Aorta (tissue), 5 donors: ENCODE measurements at regions not wholly inside any gene's neighbourhood (a gene's known extent, or its start where the extent isn't known, plus 50 kb on each side); places are given as distances from the start of the nearest gene placed in this dataset.

Experiments
- ATAC-seq: fragments of 200-7000 bp; cut with Tn5 transposase; one replicate; pipeline ENCODE4 v1.9.1; 2022; ENCODE audit warnings: moderate library complexity; ENCODE audit not compliant: low FRiP score
- DNase-seq, 2 donors: peaks; one replicate each; pipeline ENCODE4 v3.0.0-alpha.2; 2020
- H3K27ac ChIP-seq, 2 donors: one replicate each; pipeline ENCODE4 v1.5.1; 2013; ENCODE audit warnings: low read length in 2 of 2, mild to moderate bottlenecking in 2 of 2, moderate library complexity in 2 of 2, control low read depth in 1 of 2, inconsistent platforms in 1 of 2, low read depth in 1 of 2
- H3K27me3 ChIP-seq, 2 donors: one replicate each; pipeline ENCODE4 v1.6.1; 2013; ENCODE audit warnings: control low read depth in 1 of 2, low read length in 1 of 2, mild to moderate bottlenecking in 1 of 2, moderate library complexity in 1 of 2; ENCODE audit not compliant: insufficient read depth in 2 of 2, control insufficient read depth in 1 of 2
- H3K36me3 ChIP-seq, 2 donors: one replicate each; pipeline ENCODE4 v1.6.1; 2013; ENCODE audit warnings: control low read depth in 1 of 2, low read length in 1 of 2, mild to moderate bottlenecking in 1 of 2; ENCODE audit not compliant: insufficient read depth in 2 of 2, control insufficient read depth in 1 of 2
- H3K4me1 ChIP-seq, 2 donors: one replicate each; pipeline ENCODE4 v1.6.1; 2013; ENCODE audit warnings: low read length in 2 of 2, control low read depth in 1 of 2, mild to moderate bottlenecking in 1 of 2, moderate library complexity in 1 of 2; ENCODE audit not compliant: insufficient read depth in 2 of 2, control insufficient read depth in 1 of 2
- H3K4me3 ChIP-seq, 2 donors: one replicate each; pipeline ENCODE4 v1.5.1; 2013; ENCODE audit warnings: low read length in 2 of 2, control low read depth in 1 of 2, mild to moderate bottlenecking in 1 of 2
- H3K9me3 ChIP-seq: one replicate; pipeline ENCODE4 v1.6.1; 2013; ENCODE audit warnings: mild to moderate bottlenecking, low read length; ENCODE audit not compliant: control insufficient read depth
- WGBS, 2 donors: extraction: QIAGEN DNeasy Blood & Tissue Kit; methylation state at CpG; one replicate each; pipeline ENCODE4 v1.1.7; 2013; 5-methylcytosine and 5-hydroxymethylcytosine counted together
- intact Hi-C, 2 donors: fragments of 100-400 bp; cut with DNase I; formaldehyde crosslinking; loops; one replicate each; pipeline versions ENCODE4 v1.14.2 to v1.15.0; 2022
- donor health status: healthy with polysubstance abuse.
- donor health status: Bipolar disorder and iron deficiency.
- donor health status: DM: no; HTN: no; CAD: no.
- donor health status: DM: no; HTN: no; CAD: no.
- donor health status: DM: yes; HTN: yes; CAD: no.

DNA sequence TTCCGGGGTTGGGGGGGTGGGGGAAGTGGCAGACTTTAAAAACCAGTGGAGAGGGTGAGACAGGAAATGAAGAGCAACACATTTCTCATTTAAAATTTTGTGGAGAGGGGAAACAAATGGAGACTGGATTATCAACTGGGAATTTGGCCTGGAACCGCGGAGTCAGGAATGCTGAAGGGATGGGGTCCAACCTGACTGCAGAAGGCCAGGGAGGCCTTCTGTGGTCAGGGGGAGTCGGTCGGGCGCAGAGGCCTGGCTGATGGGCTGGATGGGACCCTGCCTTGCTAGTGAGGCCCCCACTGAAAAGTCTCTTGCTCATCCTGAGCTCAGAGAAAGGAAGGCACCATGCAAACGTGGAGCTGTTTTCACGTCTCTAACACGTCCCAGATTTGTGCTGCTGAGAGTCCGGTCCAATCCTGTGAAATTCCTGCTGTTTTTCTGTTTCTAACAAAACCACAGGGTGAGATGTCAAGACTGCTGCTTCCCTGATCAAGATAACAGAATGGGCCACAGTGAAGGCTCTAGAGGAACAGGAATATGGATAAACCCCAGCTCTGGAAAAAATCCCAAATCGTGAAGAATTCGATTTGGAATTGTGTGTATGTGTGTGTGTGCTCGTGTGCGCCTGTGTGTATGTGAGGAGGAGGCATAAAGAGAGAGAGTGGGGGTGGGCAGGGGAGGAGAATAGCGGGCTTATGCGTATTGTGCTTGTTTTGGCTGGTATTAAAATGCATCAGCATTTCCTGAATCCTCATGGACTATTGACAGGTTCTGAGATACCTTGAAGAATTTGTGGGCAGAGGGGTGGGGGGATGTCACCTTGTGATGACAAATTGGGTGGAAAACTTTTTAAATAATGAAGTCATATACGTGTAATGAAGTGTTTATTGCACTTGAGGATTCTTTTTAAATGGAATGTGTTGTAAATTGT, 117.4 kb downstream of the NGF start:
- ATAC-seq (peak; percentile 17), DNase-seq (no peak)
- intact Hi-C loops: no loop called here
- H3K27me3 ChIP-seq: no peaks in the 10 kb centered on the region
- H3K36me3 ChIP-seq: no peaks in the 10 kb centered on the region
- WGBS, 2 donors: 90 to 91% methylated on average over 17 of the region's 17 CpGs
- no peak overlapping the region for H3K4me3 ChIP-seq
- H3K27ac ChIP-seq: no peak overlapping the region
- H3K9me3 ChIP-seq: no peaks in the 10 kb centered on the region
- no peaks in the 10 kb centered on the region for H3K4me1 ChIP-seq

DNA sequence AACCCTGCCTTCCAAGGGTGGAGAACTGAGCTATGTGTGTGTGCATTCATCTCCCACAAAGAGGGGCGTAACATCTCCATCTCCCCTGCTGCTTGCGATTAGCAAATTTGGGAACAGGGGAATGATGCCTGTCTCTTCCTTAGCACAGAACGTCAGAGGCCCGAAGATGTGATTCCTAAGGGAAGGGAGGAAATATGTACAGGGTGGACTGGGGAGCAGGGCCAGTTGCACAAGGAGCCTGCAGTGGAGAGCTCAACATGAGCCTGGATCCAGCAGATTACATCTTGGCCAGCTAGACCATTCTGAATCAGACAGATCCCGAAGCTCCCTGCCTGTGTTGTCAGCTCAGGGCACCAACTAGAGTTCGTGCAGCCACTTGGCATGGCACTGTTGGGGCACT, 118.1 kb downstream of the NGF start:
- H3K27ac ChIP-seq: no peak overlapping the region
- ATAC-seq (peak; percentile 61), DNase-seq (peak in 1 of 2 donors; percentile 45)
- no peaks in the 10 kb centered on the region for H3K4me1 ChIP-seq
- H3K9me3 ChIP-seq: no peaks in the 10 kb centered on the region
- H3K27me3 ChIP-seq: no peaks in the 10 kb centered on the region
- H3K4me3 ChIP-seq: no peak overlapping the region
- WGBS, 2 donors: 85 to 87% methylated on average over 6 of the region's 6 CpGs
- H3K36me3 ChIP-seq: no peaks in the 10 kb centered on the region
- intact Hi-C loops: no loop called here

DNA sequence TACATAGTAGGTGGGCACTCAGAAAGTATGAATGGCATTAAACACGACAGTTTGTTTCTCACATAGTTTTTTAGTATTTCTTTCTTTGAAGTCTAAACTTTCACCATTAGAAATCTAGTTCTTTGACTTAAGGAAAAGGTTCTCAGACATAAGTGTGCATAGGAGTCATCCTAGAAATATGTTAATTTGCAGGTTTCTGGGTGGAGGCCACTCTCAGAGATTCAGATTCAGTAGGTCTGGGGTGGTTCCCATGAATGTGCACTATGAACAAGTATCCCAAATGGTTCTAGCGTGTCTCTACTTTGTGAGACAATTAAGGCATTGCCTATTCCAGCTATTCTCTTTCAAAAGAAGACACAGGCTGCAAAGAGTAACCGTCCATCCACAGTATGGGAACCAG, 119.3 kb downstream of the NGF start:
- Histone ChIP-seq H3K27me3 (no peaks in the 10 kb centered on the region), H3K4me3 (no peak overlapping the region), H3K27ac (no peak overlapping the region), H3K36me3 (no peaks in the 10 kb centered on the region), H3K4me1 (no peaks in the 10 kb centered on the region), H3K9me3 (no peaks in the 10 kb centered on the region)
- no peak for ATAC-seq
- WGBS, 2 donors: 93 to 96% methylated on average over 3 of the region's 3 CpGs
- intact Hi-C loops: no loop called here
- no peak for DNase-seq

DNA sequence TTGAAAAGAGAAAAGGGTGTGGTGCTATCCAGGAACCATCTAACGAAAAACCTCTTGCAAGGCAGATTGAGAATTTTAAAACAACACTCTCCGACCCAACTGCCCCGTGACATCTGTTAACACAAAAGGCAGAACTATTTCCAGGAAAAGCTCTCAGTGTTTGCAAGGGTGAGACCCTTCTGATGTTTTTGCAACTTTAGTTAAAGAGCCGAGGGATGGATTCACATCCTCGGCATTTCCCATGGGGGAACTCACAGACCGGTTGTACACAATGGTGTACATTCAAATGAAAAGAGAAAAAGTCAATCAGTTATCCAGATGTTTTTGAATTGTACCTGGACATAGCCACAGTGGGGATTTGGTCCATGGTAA, 120.0 kb downstream of the NGF start:
- H3K27me3 ChIP-seq: no peaks in the 10 kb centered on the region
- no peaks in the 10 kb centered on the region for H3K36me3 ChIP-seq
- 93 to 94% methylated on average over 6 of the region's 6 CpGs for WGBS, 2 donors
- ATAC-seq (no peak), DNase-seq (no peak)
- H3K4me1 ChIP-seq: no peaks in the 10 kb centered on the region
- H3K27ac ChIP-seq: no peak overlapping the region
- no peaks in the 10 kb centered on the region for H3K9me3 ChIP-seq
- H3K4me3 ChIP-seq: no peak overlapping the region
- intact Hi-C loops: no loop called here

DNA sequence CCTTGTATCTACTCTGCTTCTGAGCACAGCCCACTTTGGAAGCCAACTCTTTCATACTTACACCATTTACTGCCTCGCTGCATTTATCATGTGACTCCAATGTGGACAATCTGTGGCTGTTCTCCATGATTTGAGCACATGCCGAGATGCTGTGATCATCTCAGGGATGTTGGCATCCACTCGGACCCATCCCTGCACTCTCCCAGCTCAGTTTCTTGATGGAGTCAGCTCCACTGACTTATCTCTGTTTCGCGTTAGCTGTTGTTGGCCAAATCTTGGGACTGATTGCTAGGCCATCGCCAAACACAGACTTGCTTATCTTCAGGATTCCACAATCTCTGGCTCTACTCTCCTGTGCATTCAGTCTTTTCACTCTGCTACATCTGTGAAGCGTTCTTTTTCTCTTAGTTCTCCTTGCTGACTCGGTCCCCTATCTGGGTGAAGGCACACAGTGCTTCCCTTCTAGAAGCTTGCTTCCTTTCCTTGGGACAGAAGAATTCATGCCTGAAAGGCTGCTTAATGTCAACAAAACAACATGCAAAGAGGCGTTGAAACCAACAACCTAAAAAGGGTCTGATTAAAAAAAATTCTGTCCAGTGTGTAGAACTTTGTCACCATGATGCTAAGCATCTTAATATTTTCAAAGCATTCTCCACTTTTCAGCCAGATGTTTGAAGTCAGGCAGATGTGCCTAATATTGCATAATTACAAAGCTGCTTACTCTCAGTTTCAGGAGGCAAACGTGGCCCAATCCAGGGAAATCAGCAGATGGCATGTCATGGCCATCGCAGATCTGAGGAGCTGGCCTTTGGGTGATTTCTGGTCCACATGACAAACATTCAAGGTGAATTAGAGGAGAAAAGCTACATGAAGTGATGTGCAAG, 120.7 kb downstream of the NGF start:
- Histone ChIP-seq H3K27ac (no peak overlapping the region), H3K4me3 (no peak overlapping the region), H3K9me3 (no peaks in the 10 kb centered on the region), H3K36me3 (no peaks in the 10 kb centered on the region), H3K27me3 (no peaks in the 10 kb centered on the region), H3K4me1 (no peaks in the 10 kb centered on the region)
- intact Hi-C loops: no loop called here
- ATAC-seq: peak; percentile 59
- DNase-seq: no peak
- whole genome bisulfite sequencing, 2 donors: 85 to 86% methylated on average over 11 of the region's 11 CpGs

DNA sequence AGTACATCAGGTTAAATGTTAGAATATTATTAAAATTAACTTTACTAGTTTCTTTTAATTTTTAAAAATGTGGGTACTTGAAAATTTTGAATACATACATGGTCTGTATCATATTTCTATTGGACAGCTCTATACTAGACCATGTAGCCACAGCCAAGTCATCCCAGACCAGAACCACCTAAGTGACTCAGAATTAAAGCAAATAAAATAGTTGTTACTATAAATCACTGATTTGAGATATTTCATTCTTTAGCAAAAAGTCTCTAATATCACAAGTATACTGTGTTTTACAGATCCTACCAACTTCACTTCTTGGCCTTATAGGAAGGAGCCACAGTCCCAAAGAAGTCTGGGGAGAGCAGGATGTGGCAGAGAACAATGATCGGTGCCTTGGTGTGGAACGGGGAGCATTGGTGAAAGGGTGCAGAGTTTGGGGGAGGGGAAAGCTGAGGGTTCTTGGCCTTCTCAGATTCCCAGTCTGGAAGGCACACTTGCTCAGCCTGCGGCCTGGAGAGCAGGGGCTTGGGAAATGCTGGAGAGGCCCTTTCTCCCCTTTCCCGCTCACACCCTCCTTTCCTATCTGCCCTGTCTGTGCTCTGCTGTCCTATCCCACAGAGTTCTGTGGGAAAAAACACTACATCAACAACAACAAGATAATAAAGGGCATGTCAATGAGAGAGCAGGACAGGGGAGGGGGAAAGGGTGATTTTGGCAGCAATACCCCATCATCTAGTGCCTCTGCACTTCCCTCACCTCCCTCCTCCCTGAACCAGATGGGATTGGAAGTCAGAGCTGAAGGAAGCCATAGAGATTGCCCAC, 122.1 kb downstream of the NGF start:
- H3K4me1 ChIP-seq: no peaks in the 10 kb centered on the region
- no peaks in the 10 kb centered on the region for H3K9me3 ChIP-seq
- no peaks in the 10 kb centered on the region for H3K36me3 ChIP-seq
- intact Hi-C loops: no loop called here
- no peak overlapping the region for H3K27ac ChIP-seq
- 96% methylated on average over 4 of the region's 4 CpGs for WGBS, 2 donors
- no peaks in the 10 kb centered on the region for H3K27me3 ChIP-seq
- DNase-seq (no peak), ATAC-seq (no peak)
- no peak overlapping the region for H3K4me3 ChIP-seq

DNA sequence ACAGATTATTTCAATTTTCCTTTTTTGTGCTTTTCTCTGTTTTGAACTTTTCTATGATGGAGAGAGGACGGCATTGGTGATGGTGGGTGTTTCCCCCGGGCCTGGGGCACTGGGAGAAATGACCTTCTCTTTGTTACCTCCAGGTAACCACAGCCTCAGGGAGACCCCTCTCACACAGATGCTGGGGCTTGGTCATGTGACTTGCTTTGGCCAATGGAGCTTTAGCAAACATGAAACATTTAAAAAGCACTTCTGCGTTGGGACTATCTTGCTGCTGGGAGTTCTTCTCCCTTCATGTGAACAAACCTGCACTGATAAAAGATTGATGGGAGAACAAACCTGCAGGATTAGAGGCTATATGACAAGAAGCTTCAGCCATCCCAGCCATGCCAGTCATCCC, 122.9 kb downstream of the NGF start:
- H3K27me3 ChIP-seq: no peaks in the 10 kb centered on the region
- intact Hi-C loops: no loop called here
- H3K27ac ChIP-seq: no peak overlapping the region
- H3K4me1 ChIP-seq: no peaks in the 10 kb centered on the region
- no peaks in the 10 kb centered on the region for H3K9me3 ChIP-seq
- no peak overlapping the region for H3K4me3 ChIP-seq
- ATAC-seq: no peak
- WGBS, 2 donors: 96 to 98% methylated on average over 3 of the region's 3 CpGs
- no peak for DNase-seq
- no peaks in the 10 kb centered on the region for H3K36me3 ChIP-seq

DNA sequence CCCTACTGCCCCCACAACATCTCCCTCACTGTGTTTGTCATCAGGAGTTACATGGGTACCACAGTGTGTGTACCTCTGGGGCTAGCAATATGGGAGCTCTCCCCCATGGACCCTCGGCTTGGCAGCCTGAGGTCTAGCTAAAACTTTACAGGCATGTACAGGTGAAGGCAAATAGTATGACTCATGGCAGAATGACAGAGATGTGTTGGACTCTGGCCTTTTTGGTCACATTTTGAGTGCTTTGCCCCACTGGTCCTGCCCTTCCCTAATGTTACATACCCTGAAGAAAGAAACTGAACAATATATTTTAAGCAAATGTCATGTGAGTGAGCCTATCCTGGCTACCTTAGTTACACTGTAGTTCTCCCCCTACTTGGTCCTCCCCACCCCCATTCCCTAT, 124.0 kb downstream of the NGF start:
- no peaks in the 10 kb centered on the region for H3K36me3 ChIP-seq
- intact Hi-C loops: no loop called here
- DNase-seq (no peak), ATAC-seq (no peak)
- H3K27me3 ChIP-seq: no peaks in the 10 kb centered on the region
- H3K27ac ChIP-seq: no peak overlapping the region
- no peak overlapping the region for H3K4me3 ChIP-seq
- H3K9me3 ChIP-seq: no peaks in the 10 kb centered on the region
- WGBS, 2 donors: 90 to 95% methylated on average over 1 of the region's 1 CpG
- no peaks in the 10 kb centered on the region for H3K4me1 ChIP-seq
